A172 (cell line): ENCODE measurements at regions not wholly inside any gene's neighbourhood (a gene's known extent, or its start where the extent isn't known, plus 50 kb on each side); places are given as distances from the start of the nearest gene placed in this dataset.
"Not testable (repeated sequence)": the region's sequence is repeated elsewhere in the genome, so short reads cannot be mapped to it uniquely, and the experiment has no call there.

ENCODE experiments used
- DNase-seq: peaks from one replicate; pipeline ENCODE4 v3.0.0-alpha.2; 2015; ENCODE audit warnings: low spot score

GRCh38 chr11:98029832-98030231, 990.9 kb upstream of the CNTN5 start:
- DNase-seq, result no peak

DNA sequence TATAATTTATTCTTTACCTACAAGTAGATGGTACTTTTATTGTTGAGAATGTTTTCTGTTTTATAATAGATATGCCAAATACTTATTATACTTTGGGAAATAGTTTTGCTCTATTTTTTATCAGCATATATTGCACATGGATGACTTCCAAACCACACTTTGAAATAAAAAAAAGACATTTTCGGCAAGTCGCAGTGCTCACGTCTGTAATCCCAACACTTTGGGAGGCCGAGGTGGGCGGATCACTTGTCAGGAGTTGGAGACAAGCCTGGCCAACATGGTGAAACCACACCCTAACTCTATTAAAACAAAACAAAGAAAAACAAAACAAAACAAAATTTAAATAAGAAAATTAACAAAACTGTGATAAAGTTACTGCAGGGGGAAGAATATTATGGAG, 983.9 kb upstream of the CNTN5 start:
- DNase-seq, result no peak

DNA sequence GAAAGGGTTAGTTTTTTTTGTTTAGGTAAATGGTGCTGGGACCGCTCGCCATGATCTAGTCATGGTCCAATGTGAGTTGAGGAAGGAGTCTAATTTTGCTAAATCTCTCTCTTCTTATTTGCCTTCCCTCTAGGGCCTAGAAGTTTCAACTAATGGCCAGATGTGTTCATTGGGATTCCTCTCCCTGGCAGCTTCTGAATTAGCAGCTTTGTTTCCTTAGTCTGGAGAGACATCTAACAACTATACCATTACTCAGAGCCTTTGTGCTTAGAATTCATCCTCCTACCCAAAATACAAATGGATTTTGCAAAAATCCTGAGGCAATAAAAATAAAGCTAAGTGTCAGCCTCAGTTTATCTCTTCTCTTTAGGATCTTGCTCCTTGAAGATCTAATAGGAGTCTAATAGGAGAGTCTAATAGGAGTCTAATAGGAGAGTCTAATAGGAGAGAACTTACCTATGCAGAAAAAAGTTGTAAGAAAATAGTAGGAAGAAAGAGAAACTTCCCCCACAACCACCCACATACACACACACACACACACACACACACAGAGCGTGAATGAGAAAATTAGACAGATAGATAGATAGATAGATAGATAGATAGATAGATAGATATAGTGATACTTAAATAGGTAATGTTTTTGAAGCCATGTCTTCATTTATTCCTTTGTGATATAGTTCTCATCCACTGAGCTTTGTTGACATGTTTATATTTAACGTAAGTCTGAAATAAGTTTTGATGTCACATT, 980.5 kb upstream of the CNTN5 start:
- no peak for DNase-seq

- no peak for DNase-seq
Measured at GRCh38 chr11:98047647-98048046, 973.1 kb upstream of the CNTN5 start.

- no peak for DNase-seq
Measured at GRCh38 chr11:98053851-98054250, 966.9 kb upstream of the CNTN5 start.

- no peak for DNase-seq
Measured at GRCh38 chr11:98056945-98057344, 963.8 kb upstream of the CNTN5 start.

DNA sequence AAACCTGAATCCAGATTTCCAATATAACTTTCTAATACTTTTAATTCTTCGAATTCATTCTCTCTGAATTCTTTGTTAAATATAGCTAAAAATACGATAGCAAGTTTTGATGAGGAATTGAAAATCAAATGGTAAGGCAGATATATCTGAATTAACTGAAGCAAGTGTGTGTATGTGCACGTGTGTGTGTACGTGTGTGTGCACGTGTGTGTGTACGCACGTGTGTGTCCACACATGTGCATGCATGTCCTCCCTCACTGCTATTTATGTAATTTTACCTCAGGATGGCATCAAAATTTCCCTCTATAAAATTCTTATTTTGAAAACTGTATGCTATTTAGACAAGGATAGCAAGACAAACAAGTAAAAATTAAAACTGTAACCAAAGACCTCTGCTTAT, 961.3 kb upstream of the CNTN5 start:
- DNase-seq, result no peak

DNA sequence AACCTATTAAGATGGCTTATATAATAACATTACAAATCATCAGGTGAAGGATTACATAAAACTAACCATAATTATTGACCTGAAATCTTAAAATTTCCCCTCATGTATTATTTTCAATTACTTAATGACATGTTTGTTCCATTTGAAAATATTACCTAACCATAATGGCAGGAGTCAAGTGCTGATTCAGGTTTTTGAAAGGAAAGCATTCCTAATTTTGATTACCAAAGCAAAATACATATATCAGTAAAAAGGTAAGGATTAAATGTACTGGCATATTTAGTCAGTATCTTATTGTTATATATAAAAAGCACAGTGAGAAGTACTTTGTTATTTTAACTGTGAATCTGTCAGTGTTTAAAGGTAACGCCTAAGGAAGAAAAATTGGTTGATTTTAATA, 960.0 kb upstream of the CNTN5 start:
- no peak for DNase-seq

DNA sequence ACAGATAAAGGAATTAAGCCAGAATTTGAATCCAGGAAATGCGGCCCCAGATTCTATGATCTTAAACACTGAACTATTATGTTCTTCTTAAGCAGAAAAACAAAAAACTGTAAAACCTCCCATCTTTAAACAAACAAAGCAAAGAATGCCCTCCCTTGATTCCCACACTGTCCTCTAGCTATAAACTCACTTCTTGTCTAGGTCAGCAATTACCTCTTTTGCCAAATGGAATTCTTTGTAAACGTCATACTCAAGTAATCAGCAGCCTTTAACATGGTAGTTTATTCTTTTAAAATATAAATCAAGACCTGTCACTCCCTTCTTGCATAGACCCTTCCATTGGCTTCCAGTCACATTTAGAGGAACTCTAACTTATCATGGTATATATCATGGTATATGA, 958.9 kb upstream of the CNTN5 start:
- DNase-seq, result no peak

DNA sequence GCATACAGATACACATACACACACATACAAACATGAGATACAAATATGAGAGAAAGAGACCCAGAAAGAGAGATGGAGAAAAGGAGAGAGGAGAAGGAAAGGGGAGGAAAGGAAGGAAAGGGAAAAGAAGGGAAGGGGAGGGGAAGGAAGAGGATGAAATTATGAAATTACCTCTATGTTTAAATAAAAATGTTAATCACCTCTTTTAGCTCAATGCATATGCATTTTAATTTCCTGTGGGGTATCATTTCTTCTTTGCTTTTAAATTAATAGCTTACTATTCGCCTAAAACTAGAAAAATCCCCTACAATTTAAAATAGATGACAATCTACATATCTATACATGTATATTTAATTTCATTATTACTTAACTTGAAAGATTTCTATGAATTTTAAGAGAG, 958.0 kb upstream of the CNTN5 start:
- DNase-seq, result no peak

GRCh38 chr11:98068251-98068650, 952.5 kb upstream of the CNTN5 start:
- DNase-seq, result no peak

DNA sequence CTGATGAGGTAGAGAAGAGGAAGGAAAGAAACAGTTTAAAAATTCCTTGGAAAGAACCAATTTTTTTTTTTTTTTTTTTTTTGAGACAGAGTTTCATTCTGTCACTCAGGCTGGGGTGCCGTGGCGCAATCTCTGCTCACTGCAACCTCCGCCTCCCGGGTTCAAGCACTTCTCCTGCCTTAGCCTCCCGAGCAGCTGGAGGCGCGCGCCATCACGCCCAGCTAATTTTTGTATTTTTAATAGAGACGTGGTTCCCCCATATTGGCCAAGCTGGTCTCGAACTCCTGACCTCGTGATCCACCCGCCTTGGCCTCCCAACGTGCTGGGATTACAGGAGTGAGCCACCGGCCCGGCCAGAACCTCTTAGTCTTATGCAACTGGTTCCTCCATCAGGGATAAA, 951.6 kb upstream of the CNTN5 start:
- not testable (repeated sequence) for DNase-seq

DNA sequence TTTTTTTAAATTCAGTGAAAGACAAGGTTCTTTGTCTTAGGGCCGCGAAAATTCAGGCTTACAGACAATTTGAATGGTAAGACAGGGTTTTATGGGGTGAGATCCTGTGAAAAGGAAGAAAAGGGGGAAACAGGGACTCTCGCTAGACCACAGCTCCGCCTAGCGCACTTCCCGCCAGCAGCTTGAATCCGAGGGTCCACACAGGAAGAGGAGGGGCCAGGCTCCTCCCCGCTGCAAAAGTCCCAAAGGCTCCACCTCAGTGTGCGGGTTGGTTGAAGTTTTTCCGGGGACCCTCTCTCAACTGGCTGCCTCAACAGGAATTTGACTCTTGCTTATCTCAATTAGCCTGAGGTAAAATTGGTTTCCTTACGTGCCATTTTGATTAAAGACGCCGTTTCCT, 950.9 kb upstream of the CNTN5 start:
- DNase-seq, result no peak

DNA sequence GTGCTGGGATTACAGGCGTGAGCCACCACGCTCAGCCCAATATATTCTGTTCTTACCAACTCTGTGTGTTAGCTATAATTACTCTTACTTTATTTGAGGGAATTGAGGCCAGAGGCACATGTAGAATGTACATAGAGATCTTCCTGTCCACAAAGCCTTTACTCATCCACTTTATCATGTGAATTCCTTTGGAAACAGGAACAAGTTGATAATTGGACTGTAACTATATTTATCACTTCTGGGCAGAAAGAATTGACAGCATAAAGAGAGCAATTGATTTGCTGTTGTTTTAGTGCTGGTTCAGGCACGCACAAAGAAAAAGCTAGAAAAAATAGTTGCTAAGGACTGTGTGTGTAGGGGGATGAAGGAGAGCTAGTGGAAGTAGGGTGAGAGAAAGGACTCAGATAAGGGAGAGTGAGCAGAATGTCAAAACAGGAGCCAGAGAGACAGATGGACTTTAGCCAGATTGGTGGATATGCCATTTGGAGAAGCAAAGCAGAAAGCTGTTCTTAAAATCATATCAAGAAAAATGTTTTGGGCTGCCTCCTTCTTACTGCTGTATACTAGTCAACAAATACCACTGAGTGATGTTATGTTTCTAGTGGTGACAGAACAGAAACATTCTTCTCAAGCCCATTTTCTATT, 929.8 kb upstream of the CNTN5 start:
- no peak for DNase-seq

DNA sequence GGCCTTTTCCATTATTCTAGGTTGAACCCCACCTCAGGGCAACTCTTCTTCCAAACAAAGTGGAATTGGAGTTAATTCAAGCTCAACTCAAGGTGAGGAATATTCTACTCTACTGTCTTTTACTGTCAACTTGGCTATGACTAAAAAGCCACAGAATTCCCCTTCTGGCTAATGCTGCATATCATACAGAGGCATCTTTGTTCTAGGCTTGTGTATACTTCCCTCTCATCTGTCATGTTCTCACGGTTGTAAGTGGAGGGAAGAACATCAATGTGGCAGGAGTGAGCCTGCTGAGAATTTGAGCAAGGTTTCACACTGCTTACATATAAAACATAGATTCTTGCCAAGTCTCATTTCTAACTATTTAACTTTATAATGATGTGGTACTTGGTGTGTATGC, 921.4 kb upstream of the CNTN5 start:
- DNase-seq, result no peak

DNA sequence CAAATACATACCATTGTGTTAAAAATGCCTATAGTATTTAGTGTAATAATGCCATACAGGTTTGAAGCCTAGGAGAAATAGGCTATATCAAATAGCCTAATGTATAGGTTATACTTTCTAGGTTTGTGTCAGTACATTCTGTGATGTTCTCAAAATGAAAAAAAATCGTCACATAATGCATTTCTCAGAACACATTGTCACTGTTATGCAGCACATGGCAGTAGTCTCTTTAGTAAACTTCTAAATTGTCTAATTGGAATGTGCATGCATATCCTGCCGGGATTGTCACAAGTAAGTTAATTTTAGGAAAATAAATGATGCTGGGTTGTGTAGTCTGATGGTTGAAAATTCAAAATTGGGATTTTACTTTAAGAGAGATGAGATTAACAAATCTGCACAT, 920.1 kb upstream of the CNTN5 start:
- no peak for DNase-seq

DNA sequence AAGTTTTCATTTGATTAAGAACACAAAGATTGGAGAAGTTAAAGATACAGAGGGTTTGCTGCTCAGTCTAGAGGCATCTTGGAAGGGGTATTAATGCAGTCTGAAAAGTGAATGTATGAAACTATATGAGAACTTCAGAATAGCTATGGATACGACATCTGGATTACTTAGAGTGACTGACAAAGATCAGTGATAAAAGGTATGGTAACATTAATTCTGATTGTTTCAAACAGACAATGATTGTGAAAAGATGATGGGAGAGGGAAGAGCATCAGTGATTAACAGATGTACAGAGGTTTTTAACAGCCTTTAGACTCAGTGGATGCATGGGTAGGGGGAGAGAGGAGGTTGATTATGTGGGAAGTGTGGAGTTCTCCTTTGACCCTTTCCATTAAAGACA, 919.4 kb upstream of the CNTN5 start:
- DNase-seq, result no peak

GRCh38 chr11:98104249-98104648, 916.5 kb upstream of the CNTN5 start:
- no peak for DNase-seq

GRCh38 chr11:98107736-98108135, 913.0 kb upstream of the CNTN5 start:
- no peak for DNase-seq

GRCh38 chr11:98110030-98110429, 910.7 kb upstream of the CNTN5 start:
- DNase-seq, result no peak

DNA sequence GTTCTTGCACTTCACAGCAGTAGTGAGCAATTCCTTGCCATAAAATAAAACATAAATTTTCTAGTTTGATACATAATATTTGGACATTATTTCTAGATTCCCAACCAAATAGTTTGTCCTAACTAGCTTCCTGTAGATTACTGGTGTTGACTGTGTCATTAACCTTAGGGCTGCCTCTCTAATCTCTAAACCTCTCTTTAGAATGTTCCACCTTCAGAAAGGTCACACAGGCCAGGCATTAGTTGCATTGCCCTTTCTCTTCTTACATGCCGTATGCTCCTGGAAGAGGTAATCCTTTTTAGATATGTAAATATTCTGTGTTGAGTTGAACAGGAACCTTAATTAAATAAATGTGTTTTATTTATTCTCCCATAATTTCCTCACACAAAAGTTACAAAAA, 904.9 kb upstream of the CNTN5 start:
- no peak for DNase-seq

- DNase-seq, result no peak
Measured at GRCh38 chr11:98130117-98130625, 890.6 kb upstream of the CNTN5 start.

DNA sequence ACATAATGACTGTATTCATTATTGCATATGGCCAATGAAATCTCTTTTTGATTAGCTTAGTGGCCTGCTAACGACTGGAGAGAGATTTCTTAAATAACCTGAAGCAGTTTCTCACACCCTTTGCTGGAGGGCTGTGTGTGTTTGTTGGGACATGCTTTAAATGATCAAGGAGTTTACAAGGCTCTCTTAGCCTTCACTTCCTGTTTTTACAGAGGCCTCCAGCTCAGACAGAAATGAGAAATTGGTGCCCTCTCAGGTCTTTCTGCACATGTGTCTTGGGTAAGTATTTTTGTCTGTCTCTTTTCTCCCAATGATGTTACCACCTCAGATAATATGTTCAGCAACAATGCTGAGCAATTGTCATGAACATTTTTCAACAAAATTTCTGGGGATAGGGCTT, 884.4 kb upstream of the CNTN5 start:
- DNase-seq, result no peak

DNA sequence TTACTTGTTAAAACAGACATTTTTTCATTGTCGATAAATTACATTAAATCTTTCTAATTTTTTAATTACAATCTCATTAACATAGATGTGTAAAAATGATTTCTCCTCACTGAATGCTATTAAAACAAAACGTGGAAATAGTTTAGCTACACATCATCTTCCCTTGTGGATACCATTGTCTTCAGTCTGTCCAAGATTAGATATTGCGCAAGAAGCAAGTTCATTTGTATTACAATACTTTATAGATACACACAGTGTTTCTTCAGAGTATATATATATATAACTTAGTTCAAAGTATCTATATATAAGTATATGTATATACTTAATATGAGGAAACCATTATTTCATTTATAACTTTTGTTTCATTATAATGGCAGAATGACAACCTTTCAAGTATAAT, 883.3 kb upstream of the CNTN5 start:
- no peak for DNase-seq
